Left ventricle myocardium inferior (tissue), 1 donor: ENCODE measurements at regions not wholly inside any gene's neighbourhood (a gene's known extent, or its start where the extent isn't known, plus 50 kb on each side); places are given as distances from the start of the nearest gene placed in this dataset.

ENCODE experiments used
- DNase-seq: peaks from one replicate; pipeline ENCODE4 v3.0.0-alpha.2; 2020
- H3K27ac ChIP-seq: fragments of 200-600 bp; replicated peaks from 2 replicates; pipeline ENCODE4 v1.8.0; 2021
- H3K27me3 ChIP-seq: fragments of 200-600 bp; 2 replicates; pipeline ENCODE4 v1.8.0; 2021; ENCODE audit warnings: low read depth
- H3K36me3 ChIP-seq: fragments of 200-600 bp; 2 replicates; pipeline ENCODE4 v1.8.0; 2021
- H3K4me1 ChIP-seq: fragments of 200-600 bp; 2 replicates; pipeline ENCODE4 v1.8.0; 2021
- H3K4me3 ChIP-seq: fragments of 200-600 bp; 2 replicates; pipeline ENCODE4 v1.8.0; 2021; ENCODE audit warnings: mild to moderate bottlenecking, moderate library complexity
- H3K9me3 ChIP-seq: fragments of 200-600 bp; replicated peaks from 2 replicates; pipeline ENCODE4 v1.8.0; 2021
- intact Hi-C: fragments of 100-400 bp; cut with micrococcal nuclease; formaldehyde crosslinking; loops from one replicate; pipeline ENCODE4 v1.11.0; 2022
- TF ChIP-seq, protein P1 (sequence below): fragments of 200-600 bp; IDR thresholded peaks from 2 replicates; pipeline ENCODE4 v1.8.0; 2021; ENCODE audit warnings: antibody characterized with exemption, mild to moderate bottlenecking, borderline replicate concordance
- donor health status: DM: no; HTN: yes; CAD: no; lungs with severe emphysema.

DNA sequence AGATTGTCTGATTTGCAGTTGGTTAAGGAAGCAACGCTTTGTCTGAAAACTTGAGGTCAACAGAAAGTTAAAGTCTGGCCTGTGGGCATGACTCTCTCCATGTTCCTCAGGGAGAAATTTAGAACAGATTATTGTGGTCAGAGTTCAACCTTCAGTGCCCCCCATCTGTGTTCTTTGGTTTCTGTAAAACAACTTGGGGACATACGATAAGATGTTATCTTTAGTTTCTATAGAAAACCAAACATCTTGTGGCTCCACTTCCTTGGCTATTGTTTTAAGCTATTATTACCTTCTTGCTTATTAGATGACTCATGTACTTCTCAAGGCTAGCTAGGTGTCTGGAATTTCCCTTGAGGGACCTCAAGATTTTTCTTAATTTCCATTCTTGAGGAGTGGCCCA lies 507.7 kb downstream of the PDHA2 start:
- Histone ChIP-seq H3K27me3 (no peaks in the 10 kb centered on the region), H3K4me1 (no peaks in the 10 kb centered on the region), H3K27ac (no peak overlapping the region), H3K36me3 (no peaks in the 10 kb centered on the region), H3K9me3 (no peaks in the 10 kb centered on the region), H3K4me3 (no peak overlapping the region)
- TF ChIP-seq, protein P1, sequence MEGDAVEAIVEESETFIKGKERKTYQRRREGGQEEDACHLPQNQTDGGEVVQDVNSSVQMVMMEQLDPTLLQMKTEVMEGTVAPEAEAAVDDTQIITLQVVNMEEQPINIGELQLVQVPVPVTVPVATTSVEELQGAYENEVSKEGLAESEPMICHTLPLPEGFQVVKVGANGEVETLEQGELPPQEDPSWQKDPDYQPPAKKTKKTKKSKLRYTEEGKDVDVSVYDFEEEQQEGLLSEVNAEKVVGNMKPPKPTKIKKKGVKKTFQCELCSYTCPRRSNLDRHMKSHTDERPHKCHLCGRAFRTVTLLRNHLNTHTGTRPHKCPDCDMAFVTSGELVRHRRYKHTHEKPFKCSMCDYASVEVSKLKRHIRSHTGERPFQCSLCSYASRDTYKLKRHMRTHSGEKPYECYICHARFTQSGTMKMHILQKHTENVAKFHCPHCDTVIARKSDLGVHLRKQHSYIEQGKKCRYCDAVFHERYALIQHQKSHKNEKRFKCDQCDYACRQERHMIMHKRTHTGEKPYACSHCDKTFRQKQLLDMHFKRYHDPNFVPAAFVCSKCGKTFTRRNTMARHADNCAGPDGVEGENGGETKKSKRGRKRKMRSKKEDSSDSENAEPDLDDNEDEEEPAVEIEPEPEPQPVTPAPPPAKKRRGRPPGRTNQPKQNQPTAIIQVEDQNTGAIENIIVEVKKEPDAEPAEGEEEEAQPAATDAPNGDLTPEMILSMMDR: no peak
- intact Hi-C loops: no loop called here
- DNase-seq: no peak

DNA sequence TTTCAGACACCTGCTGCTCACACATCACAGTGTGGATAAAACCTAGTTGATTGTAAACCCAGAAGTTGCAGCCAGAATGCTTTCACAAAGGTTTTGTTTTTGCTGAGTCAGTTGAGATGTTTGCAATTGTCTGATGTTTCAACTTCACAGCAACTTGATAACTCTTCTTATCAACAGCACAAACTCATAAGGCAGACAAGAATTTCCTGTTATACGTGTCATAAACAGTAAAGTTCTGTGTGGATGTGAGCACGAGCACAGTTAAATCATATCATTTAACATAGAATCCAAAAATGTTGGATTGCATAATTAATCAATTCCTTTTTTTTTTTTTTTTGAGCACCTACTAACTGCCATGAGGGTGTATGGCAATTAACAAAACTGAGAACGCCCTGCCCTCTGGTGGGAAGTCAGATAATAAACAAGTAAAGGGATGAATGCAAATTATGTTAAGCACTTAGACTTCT lies 512.2 kb downstream of the PDHA2 start:
- Histone ChIP-seq H3K4me3 (no peak overlapping the region), H3K36me3 (no peaks in the 10 kb centered on the region), H3K4me1 (peaks cover 8% of the 10 kb centered on the region), H3K9me3 (no peaks in the 10 kb centered on the region), H3K27ac (no peak overlapping the region), H3K27me3 (no peaks in the 10 kb centered on the region)
- no peak for DNase-seq
- intact Hi-C loops: no loop called here
- TF ChIP-seq, protein P1: peak; percentile 44

DNA sequence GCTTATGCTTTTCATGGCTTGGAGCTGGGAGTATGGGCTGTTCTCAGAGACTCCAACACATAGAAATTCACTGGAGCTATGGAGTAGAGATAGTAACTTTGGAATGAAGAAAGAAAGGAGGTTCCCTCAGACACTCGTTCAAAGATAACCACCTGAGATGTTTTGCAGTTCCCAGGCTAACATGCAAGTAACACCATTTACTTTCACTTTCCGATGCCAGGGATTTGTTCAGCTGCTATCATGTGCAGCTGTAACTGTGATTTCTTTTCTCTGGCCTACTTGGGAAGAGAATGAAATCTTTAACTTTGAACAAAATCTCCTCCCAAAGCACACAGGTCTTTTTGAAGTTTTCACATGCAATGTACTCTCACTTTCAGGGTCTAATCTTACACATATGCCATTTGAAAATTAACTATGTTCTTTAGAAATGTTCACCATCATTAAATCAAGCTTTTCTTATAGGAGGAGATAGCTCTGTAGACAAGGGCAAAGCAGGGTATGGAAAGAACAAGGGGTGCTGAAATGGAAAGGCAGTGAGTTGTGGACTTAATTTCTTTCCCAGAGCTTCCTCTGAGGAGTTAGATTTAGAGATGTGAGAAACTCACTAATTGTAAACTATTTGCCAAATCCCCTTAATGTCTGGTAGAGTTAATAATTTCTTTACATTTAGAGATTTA lies 514.3 kb downstream of the PDHA2 start:
- intact Hi-C loops: no loop called here
- Histone ChIP-seq H3K36me3 (no peaks in the 10 kb centered on the region), H3K4me1 (peaks cover 8% of the 10 kb centered on the region), H3K4me3 (no peak overlapping the region), H3K27me3 (no peaks in the 10 kb centered on the region), H3K27ac (no peak overlapping the region), H3K9me3 (no peaks in the 10 kb centered on the region)
- TF ChIP-seq, protein P1: no peak
- DNase-seq: no peak

DNA sequence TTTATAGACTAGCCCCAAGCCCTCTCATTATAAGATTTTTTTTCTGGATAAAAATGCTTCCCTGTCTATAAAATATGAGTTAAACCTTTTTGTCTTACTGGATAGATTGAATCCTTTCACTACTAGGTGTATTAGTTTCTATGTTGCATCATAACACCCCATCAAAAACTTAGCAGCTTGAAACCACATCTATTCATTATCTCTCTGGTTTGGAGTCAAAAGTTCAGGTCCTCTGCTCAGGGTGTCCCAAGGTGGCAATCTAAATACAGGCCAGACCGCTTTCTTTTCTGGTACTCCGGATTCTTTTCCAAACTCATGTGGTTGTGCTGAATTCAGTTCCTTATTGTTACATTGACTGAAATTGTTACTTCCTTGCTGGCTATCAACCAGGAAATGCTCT lies 515.5 kb downstream of the PDHA2 start:
- H3K27me3 ChIP-seq: no peaks in the 10 kb centered on the region
- H3K27ac ChIP-seq: no peak overlapping the region
- H3K4me3 ChIP-seq: no peak overlapping the region
- no peaks in the 10 kb centered on the region for H3K9me3 ChIP-seq
- no peak for DNase-seq
- intact Hi-C loops: no loop called here
- no peaks in the 10 kb centered on the region for H3K36me3 ChIP-seq
- peaks cover 8% of the 10 kb centered on the region for H3K4me1 ChIP-seq
- TF ChIP-seq, protein P1: no peak

DNA sequence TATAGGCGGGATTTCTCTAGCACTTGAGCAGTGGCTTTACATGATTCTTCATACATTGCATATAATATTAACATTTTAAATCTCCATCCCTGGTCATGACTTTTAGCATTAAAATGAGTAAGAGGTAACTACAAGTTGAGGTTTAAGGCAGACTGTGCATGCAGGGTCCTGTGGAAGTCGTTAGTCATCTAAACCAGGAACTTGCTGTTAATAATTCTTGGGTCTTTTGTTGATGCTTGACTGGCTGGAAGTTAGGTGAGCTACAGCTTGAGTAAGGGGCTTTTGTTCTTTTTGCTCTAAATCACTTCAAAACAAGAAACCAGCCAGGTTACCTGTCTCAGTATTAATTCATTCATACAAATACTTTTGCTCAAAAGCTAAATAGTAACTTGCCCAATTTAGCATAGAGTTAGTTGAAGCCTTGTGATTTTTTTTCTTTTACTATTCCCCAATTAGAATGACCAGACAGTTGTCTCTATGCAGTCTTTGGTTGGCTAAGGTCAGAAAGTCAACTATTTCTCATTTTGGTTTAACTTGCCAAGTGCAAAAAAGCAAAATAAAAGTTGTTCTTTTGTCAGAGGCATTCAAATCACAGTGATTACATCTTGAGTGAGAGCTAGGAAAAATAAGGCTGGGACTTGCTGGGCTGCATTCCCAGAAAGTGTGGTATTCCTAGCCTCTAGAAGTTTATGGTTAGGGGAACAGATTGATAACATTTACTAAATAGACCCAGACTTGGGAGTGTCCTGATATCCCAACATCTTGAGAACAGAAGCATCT lies 516.9 kb downstream of the PDHA2 start:
- Histone ChIP-seq H3K27me3 (no peaks in the 10 kb centered on the region), H3K27ac (no peak overlapping the region), H3K36me3 (no peaks in the 10 kb centered on the region), H3K9me3 (no peaks in the 10 kb centered on the region), H3K4me1 (peaks cover 8% of the 10 kb centered on the region), H3K4me3 (no peak overlapping the region)
- intact Hi-C loops: no loop called here
- DNase-seq: no peak
- TF ChIP-seq, protein P1: no peak
